ENCODE measurements at regions not wholly inside any gene's neighbourhood (a gene's known extent, or its start where the extent isn't known, plus 50 kb on each side); places are given as distances from the start of the nearest gene placed in this dataset.

DNA sequence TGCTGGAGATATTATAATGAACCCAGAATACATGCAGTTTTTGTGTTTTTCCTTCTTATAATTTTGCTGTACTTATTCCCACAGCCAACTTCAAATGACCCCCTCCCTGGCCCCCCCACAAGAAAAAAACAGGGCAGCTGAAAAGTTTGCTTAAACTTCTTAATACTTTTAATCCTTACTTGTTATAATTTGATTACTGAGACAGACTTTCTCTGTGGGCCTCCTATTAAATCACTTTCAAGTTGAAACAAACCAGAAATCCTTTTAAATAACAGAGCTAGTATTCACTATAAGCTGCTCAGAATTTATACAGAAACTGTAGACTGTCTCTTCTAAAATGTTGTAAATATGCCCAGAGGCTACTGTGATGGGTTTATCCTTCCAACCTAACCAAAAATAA lies 106.3 kb downstream of the CENPW start (continued):
- no peak for TF ChIP-seq ZNF473 (tag by site-specific recombination; IDR thresholded peaks at IDR 0.05)
- no peak for TF ChIP-seq ZNF501 (tag by site-specific recombination; IDR thresholded peaks at IDR 0.05)
- TF ChIP-seq IKZF3 (tag by site-specific recombination; IDR thresholded peaks at IDR 0.05): no peak

DNA sequence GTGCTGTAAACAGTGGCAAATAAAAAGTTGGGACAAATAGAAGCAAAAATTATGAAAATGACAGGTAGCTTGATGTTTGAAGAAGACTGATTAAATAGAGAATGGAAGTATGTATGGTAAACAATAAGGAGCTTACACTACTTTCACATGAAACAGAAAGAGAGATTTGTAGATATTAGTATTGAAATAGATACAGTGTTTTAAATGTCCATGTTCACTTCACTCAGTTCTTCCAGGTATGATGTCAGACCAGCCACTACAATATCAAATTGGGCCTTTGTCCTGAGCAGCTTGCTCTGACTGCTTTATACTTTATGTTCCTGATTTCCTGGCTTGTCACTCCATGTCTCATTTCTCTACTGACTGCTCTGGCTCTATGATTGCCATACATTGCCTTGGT lies 107.5 kb downstream of the CENPW start:
- CTCF ChIA-PET: no interaction called here
- no peaks in the 10 kb centered on the region for H3K36me3 ChIP-seq (ENCODE audit: control insufficient read depth in 2 of 2, insufficient read depth in 1 of 2, low read length in 2 of 2)
- TF ChIP-seq RBAK (tag by site-specific recombination; IDR thresholded peaks at IDR 0.05) (no peak), GFI1B (tag by site-specific recombination; IDR thresholded peaks at IDR 0.05) (no peak), ZNF571 (tag by site-specific recombination; IDR thresholded peaks at IDR 0.05) (no peak), ZBTB20 (tag by site-specific recombination; IDR thresholded peaks at IDR 0.05) (no peak), SCRT1 (tag by site-specific recombination; IDR thresholded peaks at IDR 0.05; ENCODE audit: borderline replicate concordance) (no peak), ZNF768 (tag by site-specific recombination; IDR thresholded peaks at IDR 0.05) (no peak)
- no peak overlapping the region for H3K27ac ChIP-seq (ENCODE audit: extremely low read depth, low read depth, low read length)
- H3K9me3 ChIP-seq (ENCODE audit: control insufficient read depth, insufficient read depth, low read depth, low read length): no peaks in the 10 kb centered on the region
- H3K4me1 ChIP-seq (ENCODE audit: control insufficient read depth, insufficient read depth, low read length): no peaks in the 10 kb centered on the region
- POLR2A ChIA-PET: no interaction called here
- H3K4me3 ChIP-seq (ENCODE audit: low read depth, low read length): no peak overlapping the region

DNA sequence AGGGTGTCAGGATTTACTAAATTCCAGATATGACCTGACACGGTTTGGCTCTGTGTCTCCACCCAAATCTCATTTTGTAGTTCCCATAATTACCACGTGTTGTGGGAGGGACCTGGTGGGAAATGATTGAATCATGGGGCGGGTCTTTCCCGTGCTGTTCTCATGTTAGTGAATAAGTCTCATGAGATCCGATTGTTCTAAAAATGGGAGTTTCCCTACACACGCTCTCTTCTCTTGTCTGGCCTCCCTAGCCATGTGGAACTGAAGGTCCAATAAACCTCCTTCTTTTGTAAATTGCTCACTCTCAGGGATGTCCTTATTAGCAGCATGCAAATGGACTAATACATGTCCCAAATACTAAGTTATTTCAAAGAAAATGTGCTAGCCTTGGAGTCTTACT lies 121.1 kb downstream of the CENPW start:
- TF ChIP-seq ZNF785 (tag by site-specific recombination; IDR thresholded peaks at IDR 0.05) (no peak), ZBTB7A (tag by site-specific recombination; IDR thresholded peaks at IDR 0.05; ENCODE audit: low read depth) (no peak)
- TF ChIP-seq, protein P1, sequence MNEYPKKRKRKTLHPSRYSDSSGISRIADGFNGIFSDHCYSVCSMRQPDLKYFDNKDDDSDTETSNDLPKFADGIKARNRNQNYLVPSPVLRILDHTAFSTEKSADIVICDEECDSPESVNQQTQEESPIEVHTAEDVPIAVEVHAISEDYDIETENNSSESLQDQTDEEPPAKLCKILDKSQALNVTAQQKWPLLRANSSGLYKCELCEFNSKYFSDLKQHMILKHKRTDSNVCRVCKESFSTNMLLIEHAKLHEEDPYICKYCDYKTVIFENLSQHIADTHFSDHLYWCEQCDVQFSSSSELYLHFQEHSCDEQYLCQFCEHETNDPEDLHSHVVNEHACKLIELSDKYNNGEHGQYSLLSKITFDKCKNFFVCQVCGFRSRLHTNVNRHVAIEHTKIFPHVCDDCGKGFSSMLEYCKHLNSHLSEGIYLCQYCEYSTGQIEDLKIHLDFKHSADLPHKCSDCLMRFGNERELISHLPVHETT (tag by site-specific recombination; IDR thresholded peaks at IDR 0.05): no peak

DNA sequence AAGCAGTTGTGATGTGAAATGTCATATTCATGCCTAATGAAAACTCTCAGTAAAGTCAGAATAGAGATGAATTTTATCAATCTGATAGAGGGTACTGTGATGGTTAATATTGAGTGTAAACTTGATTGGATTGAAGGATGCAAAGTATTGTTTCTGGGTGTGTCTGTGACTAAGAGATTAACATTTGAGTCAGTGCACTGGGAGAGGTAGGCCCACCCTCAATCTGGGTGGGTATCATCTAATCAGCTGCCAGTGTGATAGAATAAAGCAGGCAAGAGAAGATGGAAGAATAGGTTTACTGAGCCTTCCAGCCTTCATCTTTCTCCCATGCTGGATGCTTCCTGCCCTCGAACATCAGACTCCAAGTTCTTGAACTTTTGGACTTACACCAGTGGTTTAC lies 124.3 kb downstream of the CENPW start:
- no peaks in the 10 kb centered on the region for H3K4me1 ChIP-seq (ENCODE audit: control insufficient read depth, insufficient read depth, low read length)
- H3K9me3 ChIP-seq (ENCODE audit: control insufficient read depth, insufficient read depth, low read depth, low read length): no peaks in the 10 kb centered on the region
- TF ChIP-seq ZNF157 (tag by site-specific recombination; IDR thresholded peaks at IDR 0.05) (no peak), ZNF747 (tag by site-specific recombination; IDR thresholded peaks at IDR 0.05) (no peak), ZNF701 (tag by site-specific recombination; IDR thresholded peaks at IDR 0.05) (no peak), SCRT1 (tag by site-specific recombination; IDR thresholded peaks at IDR 0.05; ENCODE audit: borderline replicate concordance) (no peak), ZNF837 (tag by site-specific recombination; IDR thresholded peaks at IDR 0.05) (no peak), ZNF239 (tag by site-specific recombination; IDR thresholded peaks at IDR 0.05) (no peak), ZNF677 (tag by site-specific recombination; IDR thresholded peaks at IDR 0.05) (no peak), ZNF404 (tag by site-specific recombination; IDR thresholded peaks at IDR 0.05) (no peak), ZIC2 (tag by site-specific recombination; IDR thresholded peaks at IDR 0.05) (no peak)
- TF ChIP-seq, protein P2, sequence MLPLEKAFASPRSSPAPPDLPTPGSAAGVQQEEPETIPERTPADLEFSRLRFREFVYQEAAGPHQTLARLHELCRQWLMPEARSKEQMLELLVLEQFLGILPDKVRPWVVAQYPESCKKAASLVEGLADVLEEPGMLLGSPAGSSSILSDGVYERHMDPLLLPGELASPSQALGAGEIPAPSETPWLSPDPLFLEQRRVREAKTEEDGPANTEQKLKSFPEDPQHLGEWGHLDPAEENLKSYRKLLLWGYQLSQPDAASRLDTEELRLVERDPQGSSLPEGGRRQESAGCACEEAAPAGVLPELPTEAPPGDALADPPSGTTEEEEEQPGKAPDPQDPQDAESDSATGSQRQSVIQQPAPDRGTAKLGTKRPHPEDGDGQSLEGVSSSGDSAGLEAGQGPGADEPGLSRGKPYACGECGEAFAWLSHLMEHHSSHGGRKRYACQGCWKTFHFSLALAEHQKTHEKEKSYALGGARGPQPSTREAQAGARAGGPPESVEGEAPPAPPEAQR (tag by site-specific recombination; IDR thresholded peaks at IDR 0.05): no peak
- TF ChIP-seq, protein P3, sequence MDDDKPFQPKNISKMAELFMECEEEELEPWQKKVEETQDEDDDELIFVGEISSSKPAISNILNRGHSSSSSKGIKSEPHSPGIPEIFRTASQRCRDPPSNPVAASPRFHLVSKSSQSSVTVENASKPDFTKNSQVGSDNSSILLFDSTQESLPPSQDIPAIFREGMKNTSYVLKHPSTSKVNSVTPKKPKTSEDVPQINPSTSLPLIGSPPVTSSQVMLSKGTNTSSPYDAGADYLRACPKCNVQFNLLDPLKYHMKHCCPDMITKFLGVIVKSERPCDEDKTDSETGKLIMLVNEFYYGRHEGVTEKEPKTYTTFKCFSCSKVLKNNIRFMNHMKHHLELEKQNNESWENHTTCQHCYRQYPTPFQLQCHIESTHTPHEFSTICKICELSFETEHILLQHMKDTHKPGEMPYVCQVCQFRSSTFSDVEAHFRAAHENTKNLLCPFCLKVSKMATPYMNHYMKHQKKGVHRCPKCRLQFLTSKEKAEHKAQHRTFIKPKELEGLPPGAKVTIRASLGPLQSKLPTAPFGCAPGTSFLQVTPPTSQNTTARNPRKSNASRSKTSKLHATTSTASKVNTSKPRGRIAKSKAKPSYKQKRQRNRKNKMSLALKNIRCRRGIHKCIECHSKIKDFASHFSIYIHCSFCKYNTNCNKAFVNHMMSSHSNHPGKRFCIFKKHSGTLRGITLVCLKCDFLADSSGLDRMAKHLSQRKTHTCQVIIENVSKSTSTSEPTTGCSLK (tag by site-specific recombination; IDR thresholded peaks at IDR 0.05): no peak
- TF ChIP-seq, protein P4, sequence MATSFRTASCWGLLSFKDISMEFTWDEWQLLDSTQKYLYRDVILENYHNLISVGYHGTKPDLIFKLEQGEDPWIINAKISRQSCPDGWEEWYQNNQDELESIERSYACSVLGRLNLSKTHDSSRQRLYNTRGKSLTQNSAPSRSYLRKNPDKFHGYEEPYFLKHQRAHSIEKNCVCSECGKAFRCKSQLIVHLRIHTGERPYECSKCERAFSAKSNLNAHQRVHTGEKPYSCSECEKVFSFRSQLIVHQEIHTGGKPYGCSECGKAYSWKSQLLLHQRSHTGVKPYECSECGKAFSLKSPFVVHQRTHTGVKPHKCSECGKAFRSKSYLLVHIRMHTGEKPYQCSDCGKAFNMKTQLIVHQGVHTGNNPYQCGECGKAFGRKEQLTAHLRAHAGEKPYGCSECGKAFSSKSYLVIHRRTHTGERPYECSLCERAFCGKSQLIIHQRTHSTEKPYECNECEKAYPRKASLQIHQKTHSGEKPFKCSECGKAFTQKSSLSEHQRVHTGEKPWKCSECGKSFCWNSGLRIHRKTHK (tag by site-specific recombination; IDR thresholded peaks at IDR 0.05): no peak
- H3K27ac ChIP-seq (ENCODE audit: extremely low read depth, low read depth, low read length): no peak overlapping the region
- H3K4me3 ChIP-seq (ENCODE audit: low read depth, low read length): no peak overlapping the region
- no peaks in the 10 kb centered on the region for H3K36me3 ChIP-seq (ENCODE audit: control insufficient read depth in 2 of 2, insufficient read depth in 1 of 2, low read length in 2 of 2)
- ChIA-PET POLR2A (no interaction called here), CTCF (interaction anchor here (1.4 kb wide), 1 partner anchor 13 kb away, joined by 3 read pairs; no protein-coding TSS in a partner anchor)

More for the DNA sequence above, 121.1 kb downstream of the CENPW start:
- Histone ChIP-seq H3K9me3 (ENCODE audit: control insufficient read depth, insufficient read depth, low read depth, low read length) (no peaks in the 10 kb centered on the region), H3K4me1 (ENCODE audit: control insufficient read depth, insufficient read depth, low read length) (no peaks in the 10 kb centered on the region), H3K4me3 (ENCODE audit: low read depth, low read length) (no peak overlapping the region), H3K36me3 (ENCODE audit: control insufficient read depth in 2 of 2, insufficient read depth in 1 of 2, low read length in 2 of 2) (no peaks in the 10 kb centered on the region), H3K27ac (ENCODE audit: extremely low read depth, low read depth, low read length) (no peak overlapping the region)
- POLR2A ChIA-PET: no interaction called here
- CTCF ChIA-PET: no interaction called here

Data from HEK293 (cell line).